ENCODE measurements at regions not wholly inside any gene's neighbourhood (a gene's known extent, or its start where the extent isn't known, plus 50 kb on each side); places are given as distances from the start of the nearest gene placed in this dataset.

GRCh38 chr6:81300961-81301360 is 451.5 kb downstream of the TENT5A start:
- no peak for TF ChIP-seq POLR2A (IDR thresholded peaks at IDR 0.05)
- no peak for TF ChIP-seq CTCF (IDR thresholded peaks at IDR 0.05)

Data from lower leg skin (tissue), 3 donors.